Left lung (tissue), 4 donors: ENCODE measurements at regions not wholly inside any gene's neighbourhood (a gene's known extent, or its start where the extent isn't known, plus 50 kb on each side); places are given as distances from the start of the nearest gene placed in this dataset.

Experiments
- ATAC-seq: fragments of 200-7000 bp; cut with Tn5 transposase; one replicate; pipeline ENCODE4 v1.9.1; 2020; ENCODE audit warnings: moderate library complexity
- DNase-seq, 4 donors: peaks; one replicate each; pipeline ENCODE4 v3.0.0-alpha.2; 2013 to 2020
- H3K27ac ChIP-seq, 2 donors: fragments of 200-600 bp; sonication (generic) in 1 of 2; one replicate each; pipeline versions ENCODE4 v1.5.0 to v1.8.0; 2020 to 2021
- H3K27me3 ChIP-seq, 2 donors: fragments of 200-600 bp; sonication (generic) in 1 of 2; one replicate each; pipeline versions ENCODE4 v1.5.0 to v1.8.0; 2020 to 2021
- H3K36me3 ChIP-seq, 2 donors: fragments of 200-600 bp; sonication (generic) in 1 of 2; one replicate each; pipeline versions ENCODE4 v1.5.0 to v1.8.0; 2020 to 2021
- H3K4me1 ChIP-seq, 2 donors: fragments of 200-600 bp; one replicate each; pipeline ENCODE4 v1.8.0; 2021
- H3K4me3 ChIP-seq, 2 donors: fragments of 200-600 bp; sonication (generic) in 1 of 2; one replicate each; pipeline versions ENCODE4 v1.5.0 to v1.8.0; 2020 to 2021; ENCODE audit warnings: mild to moderate bottlenecking in 1 of 2
- H3K9me3 ChIP-seq, 2 donors: fragments of 200-600 bp; sonication (generic) in 1 of 2; one replicate each; pipeline versions ENCODE4 v1.5.0 to v1.8.0; 2020 to 2021
- CTCF ChIP-seq, 2 donors: fragments of 200-600 bp; sonication (generic) in 1 of 2; IDR thresholded peaks; one replicate each; pipeline versions ENCODE4 v1.5.0 to v1.8.0; 2021; ENCODE audit warnings: antibody characterized with exemption in 2 of 2
- intact Hi-C, 2 donors: fragments of 100-400 bp; cut with DNase I; formaldehyde crosslinking; loops; one replicate each; pipeline versions ENCODE4 v1.11.2 to v1.14.2; 2022
- donor health status: DM: no; HTN: yes; CAD: no.
- donor health status: DM: no; HTN: no; CAD: no.

DNA sequence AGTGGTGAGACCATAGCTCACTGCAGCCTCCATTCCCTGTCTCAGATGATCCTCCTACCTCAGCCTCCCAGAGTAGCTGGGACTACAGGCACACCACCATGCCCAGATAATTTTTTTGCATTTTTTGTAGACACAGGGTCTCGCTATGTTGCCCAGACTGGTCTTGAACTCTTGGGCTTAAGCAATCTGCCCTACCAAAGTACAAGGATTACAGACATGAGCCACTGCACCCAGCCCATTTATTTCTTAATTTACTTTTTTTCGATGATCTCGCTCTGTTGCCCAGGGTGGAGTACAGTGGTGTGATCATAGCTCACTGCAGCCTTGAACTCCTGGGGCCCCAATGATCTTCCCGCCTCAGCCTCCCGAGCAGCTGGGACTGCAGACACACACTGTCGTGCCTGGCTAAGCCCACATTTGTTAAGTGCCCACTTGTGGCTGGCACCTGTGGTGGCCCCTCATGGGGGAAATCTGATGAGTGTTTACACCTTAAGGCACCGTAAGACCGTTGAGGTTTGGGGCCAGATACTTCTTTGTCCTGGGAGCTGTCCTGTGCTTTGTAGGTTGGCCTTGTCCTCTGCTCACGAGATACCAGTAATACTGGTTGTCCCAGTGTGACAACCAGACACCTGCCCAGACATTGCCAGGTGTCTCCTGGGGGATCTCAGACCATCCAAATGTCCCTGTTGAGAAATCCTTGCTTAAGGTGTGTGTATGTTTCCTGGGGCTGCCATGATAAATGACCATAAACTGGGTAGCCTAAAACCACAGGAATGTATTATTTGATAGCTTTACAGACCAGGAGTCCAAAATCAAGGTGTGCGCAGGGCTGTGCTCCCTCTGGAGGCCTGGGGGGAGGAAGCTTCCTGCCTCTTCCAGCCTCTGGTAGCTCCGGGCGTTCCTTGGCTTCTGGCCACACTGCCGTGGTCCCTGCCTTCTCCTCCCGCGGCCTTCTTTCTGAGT lies 141.4 kb upstream of the GSE1 start:
- intact Hi-C loops, result no loop called here
- Histone ChIP-seq H3K36me3 (no peaks in the 10 kb centered on the region), H3K9me3 (no peaks in the 10 kb centered on the region), H3K27me3 (no peaks in the 10 kb centered on the region), H3K4me1 (peaks cover 4 to 6% of the 10 kb centered on the region in 2 donors), H3K27ac (no peak overlapping the region), H3K4me3 (no peak overlapping the region)
- DNase-seq, result no peak
- TF ChIP-seq CTCF (IDR thresholded peaks at IDR 0.05), result no peak
- ATAC-seq, result peak; percentile 76

DNA sequence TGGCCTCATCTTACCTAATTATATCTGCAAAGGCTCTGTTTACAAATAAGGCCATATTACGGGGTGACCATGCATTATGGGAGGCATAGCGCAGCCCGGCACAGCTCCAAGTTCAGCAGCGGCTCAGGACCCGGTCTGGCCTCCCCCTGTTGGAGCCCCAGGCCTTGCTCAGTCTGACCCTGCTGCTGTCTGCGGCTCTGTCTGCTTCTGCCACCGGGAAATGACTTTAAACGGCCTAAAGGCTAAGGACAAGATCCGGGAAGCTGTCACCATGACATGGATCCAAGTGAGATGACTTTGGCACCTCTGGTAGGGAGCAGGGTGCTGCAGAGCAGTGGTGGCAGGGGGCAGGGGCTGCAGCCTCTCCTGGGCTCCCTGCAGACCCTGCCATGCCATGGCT lies 140.6 kb upstream of the GSE1 start:
- intact Hi-C loops, result no loop called here
- no peaks in the 10 kb centered on the region for H3K27me3 ChIP-seq
- peaks cover 4 to 6% of the 10 kb centered on the region in 2 donors for H3K4me1 ChIP-seq
- TF ChIP-seq CTCF (IDR thresholded peaks at IDR 0.05), result no peak
- no peak overlapping the region for H3K4me3 ChIP-seq
- DNase-seq (no peak), ATAC-seq (no peak)
- no peaks in the 10 kb centered on the region for H3K36me3 ChIP-seq
- H3K9me3 ChIP-seq, result no peaks in the 10 kb centered on the region
- H3K27ac ChIP-seq, result no peak overlapping the region

DNA sequence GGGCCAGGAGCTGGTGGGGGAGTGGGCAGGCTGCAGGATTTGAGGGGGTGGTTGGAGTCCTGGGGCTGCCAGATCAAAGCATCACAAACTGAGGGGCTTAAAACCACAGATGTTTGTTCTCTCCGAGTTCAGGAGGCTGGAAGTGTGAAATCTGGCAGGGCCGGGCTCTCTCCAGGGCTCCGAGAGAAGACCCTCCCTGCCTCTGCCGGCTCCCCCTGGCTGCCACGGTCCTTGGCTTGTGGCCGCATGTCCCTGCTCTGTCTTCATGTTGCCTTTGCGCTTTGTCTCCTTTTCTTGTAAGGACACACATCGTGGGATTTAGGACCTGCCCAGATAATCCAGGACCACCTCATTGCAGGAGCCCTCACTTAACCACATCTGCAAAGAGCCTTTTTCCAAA lies 139.8 kb upstream of the GSE1 start:
- no peak overlapping the region for H3K27ac ChIP-seq

GRCh38 chr16:85473909-85474620 lies 139.1 kb upstream of the GSE1 start:
- TF ChIP-seq CTCF (IDR thresholded peaks at IDR 0.05), result no peak
- H3K4me1 ChIP-seq, result peaks cover 4 to 6% of the 10 kb centered on the region in 2 donors
- intact Hi-C loops, result no loop called here
- peak in 1 of 4 donors; percentile 76 for DNase-seq
- peak; percentile 10 for ATAC-seq
- H3K27ac ChIP-seq, result no peak overlapping the region
- no peaks in the 10 kb centered on the region for H3K27me3 ChIP-seq
- H3K4me3 ChIP-seq, result no peak overlapping the region
- no peaks in the 10 kb centered on the region for H3K36me3 ChIP-seq
- H3K9me3 ChIP-seq, result no peaks in the 10 kb centered on the region

More for the DNA sequence above, 139.8 kb upstream of the GSE1 start:
- Histone ChIP-seq H3K4me3 (no peak overlapping the region), H3K9me3 (no peaks in the 10 kb centered on the region), H3K4me1 (peaks cover 4 to 6% of the 10 kb centered on the region in 2 donors), H3K36me3 (no peaks in the 10 kb centered on the region), H3K27me3 (no peaks in the 10 kb centered on the region)
- no peak for ATAC-seq
- intact Hi-C loops, result no loop called here
- TF ChIP-seq CTCF (IDR thresholded peaks at IDR 0.05), result no peak
- no peak for DNase-seq

- intact Hi-C loops, result no loop called here
- no peaks in the 10 kb centered on the region for H3K27me3 ChIP-seq
- no peak overlapping the region for H3K27ac ChIP-seq
- no peak for ATAC-seq
- H3K36me3 ChIP-seq, result no peaks in the 10 kb centered on the region
- no peak overlapping the region for H3K4me3 ChIP-seq
- H3K9me3 ChIP-seq, result no peaks in the 10 kb centered on the region
- TF ChIP-seq CTCF (IDR thresholded peaks at IDR 0.05), result no peak
- DNase-seq, result no peak
- peaks cover 4 to 6% of the 10 kb centered on the region in 2 donors for H3K4me1 ChIP-seq
Observed at GRCh38 chr16:85474621-85475217, 138.4 kb upstream of the GSE1 start.
